IMR-90 (cell line): ENCODE measurements at regions not wholly inside any gene's neighbourhood (a gene's known extent, or its start where the extent isn't known, plus 50 kb on each side); places are given as distances from the start of the nearest gene placed in this dataset.

Experiments used
- ATAC-seq: fragments of 200-7000 bp; cut with Tn5 transposase; 2 replicates; pipeline ENCODE4 v1.9.1; 2020; ENCODE audit warnings: low read depth, mild to moderate bottlenecking, moderate library complexity
- BruUV-seq: library from RNA; stranded (reverse); fragments of 400-500 nt; replicated peaks from 2 replicates; lab custom pipeline; 2021; lab: Mats Ljungman, UMichigan
- CTCF ChIA-PET: fragments of 300-600 bp; formaldehyde crosslinking; extraction: SDS; loops from one replicate; lab custom pipeline; 2021; ENCODE audit warnings: antibody characterized with exemption; lab: Yijun Ruan, JAX
- POLR2A ChIA-PET: fragments of 300-600 bp; sonication (Branson Sonifier 250); formaldehyde crosslinking; loops from one replicate; lab custom pipeline; 2022; ENCODE audit warnings: antibody characterized with exemption; ENCODE audit not compliant: unreplicated experiment; lab: Charles Lee
- DNase-seq: peaks from one replicate; pipeline ENCODE4 v3.0.0; 2013
- H2AFZ ChIP-seq: replicated peaks from 2 replicates; pipeline ENCODE3; 2013; ENCODE audit warnings: low read length, mild to moderate bottlenecking; ENCODE audit not compliant: poor library complexity
- H2AK5ac ChIP-seq: 2 replicates; pipeline ENCODE4 v1.6.1; 2013; ENCODE audit warnings: low read depth, low read length, inconsistent platforms
- H2AK9ac ChIP-seq: replicated peaks from 2 replicates; pipeline ENCODE3; 2013; ENCODE audit warnings: mild to moderate bottlenecking, low read depth, low read length, moderate library complexity; ENCODE audit not compliant: poor library complexity
- H2BK120ac ChIP-seq: 2 replicates; pipeline ENCODE4 v1.6.1; 2013; ENCODE audit warnings: low read depth, low read length, inconsistent platforms
- H2BK15ac ChIP-seq: 3 replicates; pipeline ENCODE4 v1.6.1; 2013; ENCODE audit warnings: low read depth, low read length, inconsistent platforms
- H2BK20ac ChIP-seq: 2 replicates; pipeline ENCODE4 v1.6.1; 2013; ENCODE audit warnings: low read depth, mild to moderate bottlenecking, inconsistent platforms, low read length, moderate library complexity
- H2BK5ac ChIP-seq: 2 replicates; pipeline ENCODE4 v1.6.1; 2013; ENCODE audit warnings: mild to moderate bottlenecking, low read depth, low read length, inconsistent platforms; ENCODE audit not compliant: poor library complexity, severe bottlenecking
- H3K14ac ChIP-seq: replicated peaks from 2 replicates; pipeline ENCODE4 v1.6.1; 2013; ENCODE audit warnings: low read depth, low read length, inconsistent platforms
- H3K18ac ChIP-seq: 2 replicates; pipeline ENCODE4 v1.6.1; 2013; ENCODE audit warnings: low read depth, low read length, control low read depth
- H3K23ac ChIP-seq: 2 replicates; pipeline ENCODE4 v1.6.1; 2013; ENCODE audit warnings: low read depth, low read length, inconsistent platforms
- H3K27ac ChIP-seq: 2 replicates; pipeline ENCODE4 v1.5.1; 2013; ENCODE audit warnings: mild to moderate bottlenecking, control low read depth, low read length; ENCODE audit not compliant: insufficient read depth
- H3K27me3 ChIP-seq: 2 replicates; pipeline ENCODE4 v1.6.1; 2013; ENCODE audit warnings: low read length; ENCODE audit not compliant: control insufficient read depth, insufficient read depth
- H3K36me3 ChIP-seq: 2 replicates; pipeline ENCODE4 v1.6.1; 2013; ENCODE audit warnings: low read length, mixed read lengths; ENCODE audit not compliant: control insufficient read depth, insufficient read depth
- H3K4ac ChIP-seq: 2 replicates; pipeline ENCODE4 v1.6.1; 2013; ENCODE audit warnings: low read depth, low read length, inconsistent platforms
- H3K4me1 ChIP-seq: 2 replicates; pipeline ENCODE4 v1.6.1; 2013; ENCODE audit warnings: low read length, mixed read lengths; ENCODE audit not compliant: control insufficient read depth, insufficient read depth
- H3K4me2 ChIP-seq: 2 replicates; pipeline ENCODE4 v1.6.1; 2013; ENCODE audit warnings: low read depth, mild to moderate bottlenecking, control low read depth, low read length, moderate library complexity
- H3K4me3 ChIP-seq: 2 replicates; pipeline ENCODE4 v1.5.1; 2013; ENCODE audit warnings: low read depth, mild to moderate bottlenecking, control low read depth, low read length, moderate library complexity; ENCODE audit not compliant: insufficient read depth
- H3K56ac ChIP-seq: 2 replicates; pipeline ENCODE4 v1.6.1; 2013; ENCODE audit warnings: low read length, inconsistent platforms; ENCODE audit not compliant: insufficient read depth; ENCODE audit errors: extremely low read depth
- H3K79me1 ChIP-seq, 2 experiments: 2 replicates each; pipeline ENCODE4 v1.6.1; 2013; ENCODE audit warnings: low read length in 2 of 2, inconsistent platforms in 1 of 2, low read depth in 1 of 2
- H3K9ac ChIP-seq: 2 replicates; pipeline ENCODE4 v1.6.1; 2013; ENCODE audit warnings: low read depth, low read length, control low read depth
- H3K9me1 ChIP-seq: 2 replicates; pipeline ENCODE4 v1.6.1; 2013; ENCODE audit warnings: low read length, inconsistent platforms; ENCODE audit not compliant: insufficient read depth
- H3K9me3 ChIP-seq: 2 replicates; pipeline ENCODE4 v1.6.1; 2013; ENCODE audit warnings: low read length; ENCODE audit not compliant: control insufficient read depth, insufficient read depth
- H4K20me1 ChIP-seq: 2 replicates; pipeline ENCODE4 v1.6.1; 2013; ENCODE audit warnings: low read length, inconsistent platforms; ENCODE audit not compliant: insufficient read depth
- H4K5ac ChIP-seq: 2 replicates; pipeline ENCODE4 v1.6.1; 2013; ENCODE audit warnings: mild to moderate bottlenecking, low read depth, low read length, control low read depth
- H4K8ac ChIP-seq, 2 experiments: 2 replicates each; pipeline ENCODE4 v1.6.1; 2013; ENCODE audit warnings: low read depth in 2 of 2, low read length in 2 of 2, control low read depth in 1 of 2, inconsistent platforms in 1 of 2
- H4K91ac ChIP-seq: 2 replicates; pipeline ENCODE4 v1.6.1; 2013; ENCODE audit warnings: low read depth, low read length, inconsistent platforms; ENCODE audit not compliant: insufficient read depth
- CEBPB ChIP-seq: IDR thresholded peaks from 2 replicates; pipeline ENCODE4 v1.6.1; 2012; ENCODE audit warnings: low read depth, low read length, improper control_type of control experiment
- CTCF ChIP-seq: conservative IDR thresholded peaks from 2 replicates; pipeline ENCODE4 v1.5.1; 2012; ENCODE audit warnings: mild to moderate bottlenecking, low read depth, low read length, improper control_type of control experiment
- ELK1 ChIP-seq: fragments of 150-350 bp; IDR thresholded peaks from 2 replicates; pipeline ENCODE4 v1.6.1; 2016; ENCODE audit warnings: low read depth, mild to moderate bottlenecking, low read length, moderate library complexity, borderline replicate concordance
- MAFK ChIP-seq: IDR thresholded peaks from 2 replicates; pipeline ENCODE4 v1.6.1; 2012; ENCODE audit warnings: low read depth, low read length, improper control_type of control experiment
- MAZ ChIP-seq: IDR thresholded peaks from 2 replicates; pipeline ENCODE4 v1.6.1; 2012; ENCODE audit warnings: low read depth, mild to moderate bottlenecking, low read length, improper control_type of control experiment, moderate library complexity, borderline replicate concordance
- MXI1 ChIP-seq: IDR thresholded peaks from 2 replicates; pipeline ENCODE4 v1.6.1; 2012; ENCODE audit warnings: low read depth, mild to moderate bottlenecking, low read length, moderate library complexity, borderline replicate concordance
- NFE2L2 ChIP-seq: fragments of 150-350 bp; IDR thresholded peaks from 2 replicates; pipeline ENCODE4 v1.6.1; 2016; ENCODE audit warnings: low read depth, mild to moderate bottlenecking, low read length
- POLR2A ChIP-seq: IDR thresholded peaks from 2 replicates; pipeline ENCODE4 v1.6.1; 2012; ENCODE audit warnings: mild to moderate bottlenecking, low read depth, low read length
- RAD21 ChIP-seq: IDR thresholded peaks from 2 replicates; pipeline ENCODE4 v1.6.1; 2012; ENCODE audit warnings: low read length, improper control_type of control experiment
- RCOR1 ChIP-seq: IDR thresholded peaks from 2 replicates; pipeline ENCODE4 v1.6.1; 2012; ENCODE audit warnings: mild to moderate bottlenecking, low read length, improper control_type of control experiment; ENCODE audit not compliant: insufficient replicate concordance
- RFX5 ChIP-seq: IDR thresholded peaks from 2 replicates; pipeline ENCODE4 v1.8.0; 2012; ENCODE audit warnings: low read depth, mild to moderate bottlenecking, low read length, moderate library complexity
- SMC3 ChIP-seq: fragments of 150-350 bp; IDR thresholded peaks from 2 replicates; pipeline ENCODE4 v1.6.1; 2016; ENCODE audit warnings: low read depth, mild to moderate bottlenecking, antibody characterized with exemption, low read length, moderate library complexity
- WGBS, 2 experiments: methylation state at CpG; one replicate each; pipeline versions ENCODE4 v1.1.5 to v1.1.7; 2013; ENCODE audit warnings: missing lambda C conversion rate in 2 of 2; ENCODE audit not compliant: insufficient read length in 1 of 2; ENCODE audit errors: extremely low coverage in 2 of 2; 5-methylcytosine and 5-hydroxymethylcytosine counted together
- dilution Hi-C: fragments of 300-500 bp; cut with HindIII; formaldehyde crosslinking; loops from one replicate; pipeline ENCODE4 v1.14.3; 2018; ENCODE audit warnings: low sequenced_read_pairs; ENCODE audit not compliant: unreplicated experiment
- in situ Hi-C: fragments of 300-500 bp; cut with MboI; formaldehyde crosslinking; loops from 3 replicates; pipeline ENCODE4 v1.14.3; 2019; ENCODE audit warnings: low sequenced_read_pairs, inconsistent platforms, mixed read lengths
- intact Hi-C: fragments of 100-400 bp; cut with micrococcal nuclease; formaldehyde crosslinking; loops from 2 replicates; pipeline ENCODE4 v1.10.0; 2022
- TF ChIP-seq, protein P1 (sequence below): fragments of 150-350 bp; IDR thresholded peaks from 2 replicates; pipeline ENCODE4 v1.6.1; 2017; ENCODE audit warnings: mild to moderate bottlenecking, antibody characterized with exemption, low read length, low read depth

DNA sequence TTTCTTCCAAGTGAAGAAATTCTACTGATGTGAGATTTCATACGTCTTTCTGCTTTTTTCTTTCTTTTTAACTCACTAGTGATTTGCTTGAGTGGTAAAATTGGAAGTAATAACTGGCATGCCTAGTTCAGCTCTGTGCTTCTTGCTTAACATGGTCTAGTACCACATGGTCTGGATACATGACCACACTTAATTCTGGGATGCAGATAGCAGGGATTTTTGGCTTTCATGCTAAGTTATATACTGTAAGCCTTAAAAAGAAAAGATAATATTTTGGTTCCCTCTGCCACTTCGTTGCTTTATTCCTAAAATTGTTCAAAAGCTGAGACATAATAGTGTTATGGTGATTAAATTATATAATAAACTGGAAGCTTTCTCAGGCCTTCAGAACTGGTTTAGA is 174.3 kb downstream of the OXSM start:
- POLR2A ChIA-PET = no interaction called here
- WGBS, 2 experiments = no CpG with 5 or more reads among the region's 2 CpGs
- BruUV-seq = no TSS peak
- H4K8ac ChIP-seq = no peak overlapping the region
- H4K91ac ChIP-seq = no peak overlapping the region
- no peak overlapping the region for H2AFZ ChIP-seq
- H3K79me1 ChIP-seq = no peaks in the 10 kb centered on the region
- no peak overlapping the region for H2AK5ac ChIP-seq
- no peaks in the 10 kb centered on the region for H3K4me1 ChIP-seq
- no peak overlapping the region for H3K56ac ChIP-seq
- no peak overlapping the region for H3K4me2 ChIP-seq
- H3K27ac ChIP-seq = no peak overlapping the region
- H2BK20ac ChIP-seq = no peak overlapping the region
- ATAC-seq (no peak), DNase-seq (no peak)
- H3K4me3 ChIP-seq = no peak overlapping the region
- H3K14ac ChIP-seq = no peak overlapping the region
- intact Hi-C loops (no loop called here), in situ Hi-C loops (no loop called here), dilution Hi-C loops (no loop called here)
- no peak overlapping the region for H3K9ac ChIP-seq
- H3K4ac ChIP-seq = no peak overlapping the region
- H3K23ac ChIP-seq = no peak overlapping the region
- no peaks in the 10 kb centered on the region for H3K27me3 ChIP-seq
- no peak overlapping the region for H2BK5ac ChIP-seq
- H2BK15ac ChIP-seq = no peak overlapping the region
- no peaks in the 10 kb centered on the region for H3K9me1 ChIP-seq
- H4K5ac ChIP-seq = no peak overlapping the region
- no peak overlapping the region for H2BK120ac ChIP-seq
- H3K36me3 ChIP-seq = no peaks in the 10 kb centered on the region
- no peaks in the 10 kb centered on the region; the same call in 1 of the 2 replicates for H3K9me3 ChIP-seq
- H3K18ac ChIP-seq = no peak overlapping the region
- no peak overlapping the region for H2AK9ac ChIP-seq
- no peaks in the 10 kb centered on the region for H4K20me1 ChIP-seq
- CTCF ChIA-PET = interaction anchor here (0.5 to 0.6 kb wide), 2 partner anchors 326 to 794 kb away, joined by 3 to 6 read pairs; no protein-coding TSS in a partner anchor
- TF ChIP-seq RFX5 = no peak
- TF ChIP-seq MAFK = no peak
- no peak for TF ChIP-seq ELK1
- TF ChIP-seq RCOR1 = no peak
- TF ChIP-seq SMC3 = no peak
- TF ChIP-seq MXI1 = no peak
- no peak for TF ChIP-seq CEBPB
- no peak for TF ChIP-seq CTCF
- TF ChIP-seq, protein P1, sequence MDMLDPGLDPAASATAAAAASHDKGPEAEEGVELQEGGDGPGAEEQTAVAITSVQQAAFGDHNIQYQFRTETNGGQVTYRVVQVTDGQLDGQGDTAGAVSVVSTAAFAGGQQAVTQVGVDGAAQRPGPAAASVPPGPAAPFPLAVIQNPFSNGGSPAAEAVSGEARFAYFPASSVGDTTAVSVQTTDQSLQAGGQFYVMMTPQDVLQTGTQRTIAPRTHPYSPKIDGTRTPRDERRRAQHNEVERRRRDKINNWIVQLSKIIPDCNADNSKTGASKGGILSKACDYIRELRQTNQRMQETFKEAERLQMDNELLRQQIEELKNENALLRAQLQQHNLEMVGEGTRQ = no peak
- TF ChIP-seq RAD21 = no peak
- TF ChIP-seq NFE2L2 = no peak
- TF ChIP-seq MAZ = no peak
- TF ChIP-seq POLR2A = no peak
